Neuronal stem cell (in vitro differentiated cells): ENCODE measurements at regions not wholly inside any gene's neighbourhood (a gene's known extent, or its start where the extent isn't known, plus 50 kb on each side); places are given as distances from the start of the nearest gene placed in this dataset.
A peak's percentile ranks its signal among the peaks of the same experiment; 100 is the strongest.

Experiments used
- DNase-seq: peaks from one replicate; pipeline ENCODE4 v3.0.0-alpha.2; 2013; ENCODE audit warnings: low spot score
- H2AFZ ChIP-seq: one replicate; pipeline ENCODE4 v1.6.1; 2013; ENCODE audit warnings: mild to moderate bottlenecking, low read length, inconsistent platforms
- H2AK5ac ChIP-seq: 2 replicates; pipeline ENCODE4 v1.6.1; 2013; ENCODE audit warnings: low read depth, mild to moderate bottlenecking, inconsistent platforms, low read length, moderate library complexity, mixed read lengths
- H2BK120ac ChIP-seq: 2 replicates; pipeline ENCODE4 v1.6.1; 2013; ENCODE audit warnings: low read depth, mild to moderate bottlenecking, inconsistent platforms, low read length, moderate library complexity, mixed read lengths
- H2BK12ac ChIP-seq: one replicate; pipeline ENCODE4 v1.6.1; 2013; ENCODE audit warnings: low read length, inconsistent platforms
- H2BK15ac ChIP-seq: 2 replicates; pipeline ENCODE4 v1.6.1; 2013; ENCODE audit warnings: mild to moderate bottlenecking, low read length, inconsistent platforms, mixed read lengths
- H2BK5ac ChIP-seq: one replicate; pipeline ENCODE4 v1.6.1; 2013; ENCODE audit warnings: inconsistent platforms, mild to moderate bottlenecking, low read length, moderate library complexity
- H3K14ac ChIP-seq: one replicate; pipeline ENCODE4 v1.6.1; 2013; ENCODE audit warnings: low read length, inconsistent platforms
- H3K18ac ChIP-seq: 2 replicates; pipeline ENCODE4 v1.6.1; 2013; ENCODE audit warnings: low read length, inconsistent platforms
- H3K23ac ChIP-seq: 2 replicates; pipeline ENCODE4 v1.6.1; 2013; ENCODE audit warnings: low read depth, mild to moderate bottlenecking, mixed read lengths, low read length, inconsistent platforms; ENCODE audit not compliant: poor library complexity
- H3K27ac ChIP-seq: replicated peaks from 3 replicates; pipeline ENCODE4 v1.5.1; 2013; ENCODE audit warnings: low read length, inconsistent platforms
- H3K27me3 ChIP-seq, 3 experiments: 2 replicates each; pipeline ENCODE4 v1.6.1; 2013; ENCODE audit warnings: low read length in 3 of 3, mild to moderate bottlenecking in 2 of 3, inconsistent platforms in 1 of 3, low read depth in 1 of 3, mixed read lengths in 1 of 3, moderate library complexity in 1 of 3; ENCODE audit not compliant: control insufficient read depth in 3 of 3, insufficient read depth in 3 of 3
- H3K36me3 ChIP-seq, 2 donors: replicated peaks in 1 of 2; 2 replicates each; pipeline ENCODE4 v1.6.1; 2013; ENCODE audit warnings: low read length in 2 of 2; ENCODE audit not compliant: control insufficient read depth in 2 of 2, insufficient read depth in 2 of 2
- H3K4ac ChIP-seq: 2 replicates; pipeline ENCODE4 v1.6.1; 2013; ENCODE audit warnings: inconsistent platforms, mild to moderate bottlenecking, low read length, moderate library complexity
- H3K4me1 ChIP-seq, 2 donors: 1 replicate in 1 of 2; 2 replicates in 1 of 2; pipeline ENCODE4 v1.6.1; 2013; ENCODE audit warnings: low read length in 2 of 2, low read depth in 1 of 2; ENCODE audit not compliant: control insufficient read depth in 2 of 2, insufficient read depth in 1 of 2
- H3K4me2 ChIP-seq: one replicate; pipeline ENCODE4 v1.6.1; 2013; ENCODE audit warnings: mild to moderate bottlenecking, low read length, inconsistent platforms; ENCODE audit not compliant: insufficient read depth, poor library complexity, severe bottlenecking
- H3K4me3 ChIP-seq, 2 donors: 2 replicates each; pipeline ENCODE4 v1.5.1; 2013; ENCODE audit warnings: low read length in 2 of 2, mild to moderate bottlenecking in 2 of 2, inconsistent platforms in 1 of 2, moderate library complexity in 1 of 2
- H3K79me1 ChIP-seq: one replicate; pipeline ENCODE4 v1.6.1; 2013; ENCODE audit warnings: low read depth, mild to moderate bottlenecking, inconsistent platforms, low read length, moderate library complexity
- H3K9ac ChIP-seq: one replicate; pipeline ENCODE4 v1.6.1; 2013; ENCODE audit warnings: mild to moderate bottlenecking, low read depth, low read length, inconsistent platforms; ENCODE audit not compliant: poor library complexity
- H3K9me3 ChIP-seq, 2 donors: replicated peaks in 1 of 2; 2 replicates each; pipeline versions ENCODE3 to v1.6.1; 2013; ENCODE audit warnings: low read length in 2 of 2, mild to moderate bottlenecking in 2 of 2, inconsistent platforms in 1 of 2, low read depth in 1 of 2, mixed read lengths in 1 of 2, moderate library complexity in 1 of 2; ENCODE audit not compliant: control insufficient read depth in 2 of 2, insufficient read depth in 1 of 2
- H4K8ac ChIP-seq: one replicate; pipeline ENCODE4 v1.6.1; 2013; ENCODE audit warnings: low read depth, mild to moderate bottlenecking, inconsistent platforms, low read length, moderate library complexity
- H4K91ac ChIP-seq: one replicate; pipeline ENCODE4 v1.6.1; 2013; ENCODE audit warnings: low read length, low read depth, mild to moderate bottlenecking, inconsistent platforms; ENCODE audit not compliant: poor library complexity
- WGBS, 2 donors: extraction: QIAGEN DNeasy Blood & Tissue Kit; methylation state at CpG; one replicate each; pipeline ENCODE4 v1.1.7; 2013; ENCODE audit warnings: missing lambda C conversion rate in 2 of 2, mixed read lengths in 1 of 2; ENCODE audit not compliant: insufficient read length in 2 of 2, insufficient replicate concordance in 1 of 2; ENCODE audit errors: extremely low coverage in 2 of 2; 5-methylcytosine and 5-hydroxymethylcytosine counted together

DNA sequence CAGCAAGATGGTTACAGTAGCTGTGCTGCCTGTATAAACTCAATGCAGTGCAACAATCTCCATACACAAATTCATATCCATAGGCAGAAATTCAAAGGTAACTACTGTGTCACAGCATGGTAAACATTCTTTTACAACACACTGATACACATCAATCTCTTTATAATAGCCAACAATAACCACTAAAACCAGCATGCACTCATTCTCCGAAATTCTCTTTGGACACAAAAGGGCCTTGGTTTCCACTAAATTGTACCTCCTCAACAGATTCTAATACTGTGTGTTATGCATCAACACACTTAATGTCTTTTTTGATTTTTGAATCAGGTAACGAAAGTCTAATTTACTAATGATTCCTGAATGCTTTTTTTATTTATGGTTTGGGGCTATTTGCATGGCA is 1323.7 kb downstream of the GRIK2 start:
- H2AFZ ChIP-seq = peak overlapping the region; percentile 22
- no peak overlapping the region for H3K9ac ChIP-seq
- peaks cover 4 to 13% of the 10 kb centered on the region in 2 donors for H3K4me1 ChIP-seq
- H3K4me3 ChIP-seq = no peak overlapping the region
- no peaks in the 10 kb centered on the region for H3K79me1 ChIP-seq
- DNase-seq = no peak
- no peak overlapping the region for H3K27ac ChIP-seq
- H2BK12ac ChIP-seq = no peak overlapping the region
- H2BK5ac ChIP-seq = no peak overlapping the region
- H3K14ac ChIP-seq = no peak overlapping the region
- no peak overlapping the region for H3K23ac ChIP-seq
- H2BK15ac ChIP-seq = no peak overlapping the region
- H3K36me3 ChIP-seq = no peaks in the 10 kb centered on the region
- no CpG with 5 or more reads among the region's 2 CpGs for WGBS, 2 donors
- H3K27me3 ChIP-seq = no peaks in the 10 kb centered on the region
- H3K9me3 ChIP-seq = no peaks in the 10 kb centered on the region
- H4K91ac ChIP-seq = no peak overlapping the region
- no peak overlapping the region for H2AK5ac ChIP-seq
- H3K4ac ChIP-seq = no peak overlapping the region
- H2BK120ac ChIP-seq = no peak overlapping the region
- no peak overlapping the region for H3K18ac ChIP-seq
- H3K4me2 ChIP-seq = no peak overlapping the region
- H4K8ac ChIP-seq = no peak overlapping the region

DNA sequence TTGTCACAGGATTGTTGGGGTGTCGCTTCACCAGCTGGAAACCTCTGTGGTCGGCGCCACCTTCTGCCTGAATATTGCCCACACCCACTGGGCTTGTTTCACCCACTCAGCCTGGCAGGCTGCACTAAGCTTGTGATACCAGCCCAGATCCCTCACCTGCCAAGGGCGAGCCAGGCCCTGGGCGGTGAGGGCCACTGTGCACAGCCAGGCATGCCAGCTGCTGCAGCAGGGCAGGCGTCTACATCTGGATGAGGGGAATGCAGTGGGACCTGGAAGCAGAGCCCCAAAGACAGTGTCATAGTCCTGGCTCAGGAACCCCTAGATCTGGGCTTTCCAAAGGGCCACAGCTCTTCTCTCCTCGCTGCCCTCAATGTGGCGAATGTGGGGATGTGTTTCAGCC is 1307.5 kb downstream of the GRIK2 start:
- no peak overlapping the region for H4K8ac ChIP-seq
- no peak overlapping the region for H3K4me2 ChIP-seq
- H3K18ac ChIP-seq = no peak overlapping the region
- no peaks in the 10 kb centered on the region for H3K4me1 ChIP-seq
- no peak for DNase-seq
- H2AFZ ChIP-seq = no peak overlapping the region
- no peak overlapping the region for H3K27ac ChIP-seq
- no peaks in the 10 kb centered on the region for H3K27me3 ChIP-seq
- no peak overlapping the region for H3K4ac ChIP-seq
- no peak overlapping the region for H3K14ac ChIP-seq
- no peak overlapping the region for H3K9ac ChIP-seq
- H3K9me3 ChIP-seq = no peaks in the 10 kb centered on the region
- WGBS, 2 donors = no CpG with 5 or more reads among the region's 8 CpGs
- no peak overlapping the region for H2BK15ac ChIP-seq
- no peaks in the 10 kb centered on the region for H3K79me1 ChIP-seq
- H3K23ac ChIP-seq = no peak overlapping the region
- no peak overlapping the region for H2AK5ac ChIP-seq
- H2BK12ac ChIP-seq = no peak overlapping the region
- H4K91ac ChIP-seq = no peak overlapping the region
- H2BK120ac ChIP-seq = no peak overlapping the region
- H3K4me3 ChIP-seq = no peak overlapping the region
- H2BK5ac ChIP-seq = no peak overlapping the region
- H3K36me3 ChIP-seq = no peaks in the 10 kb centered on the region

DNA sequence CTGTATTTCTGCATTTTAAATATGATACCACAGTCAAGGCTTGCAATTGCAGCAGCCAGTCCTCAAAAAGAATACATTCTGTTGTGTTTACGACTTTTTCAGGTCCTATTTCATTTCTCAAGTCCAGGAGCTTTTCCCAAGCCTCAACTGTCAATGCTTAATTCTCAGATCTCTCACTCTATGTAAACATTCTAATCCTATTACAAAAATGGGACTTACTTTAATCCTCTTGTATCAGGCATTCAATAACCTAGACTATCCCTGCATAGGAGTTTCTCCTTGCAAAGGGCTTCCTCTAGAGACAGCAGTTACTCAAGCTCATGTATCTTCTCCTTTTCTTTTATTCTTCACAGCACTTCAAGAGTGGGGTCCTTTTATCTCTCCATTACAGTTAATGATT is 1293.0 kb downstream of the GRIK2 start:
- Histone ChIP-seq H3K79me1 (no peaks in the 10 kb centered on the region), H3K27ac (no peak overlapping the region), H2BK5ac (no peak overlapping the region), H3K18ac (no peak overlapping the region), H3K4me2 (no peak overlapping the region), H2BK12ac (no peak overlapping the region), H3K14ac (no peak overlapping the region), H3K9me3 (no peaks in the 10 kb centered on the region), H3K23ac (no peak overlapping the region), H2BK120ac (no peak overlapping the region), H4K91ac (no peak overlapping the region), H4K8ac (no peak overlapping the region), H3K4me3 (no peak overlapping the region), H3K4me1 (no peaks in the 10 kb centered on the region), H2BK15ac (no peak overlapping the region), H3K27me3 (no peaks in the 10 kb centered on the region), H3K36me3 (no peaks in the 10 kb centered on the region), H3K4ac (no peak overlapping the region), H3K9ac (no peak overlapping the region), H2AK5ac (no peak overlapping the region), H2AFZ (no peak overlapping the region)
- no peak for DNase-seq
- no CpG with 5 or more reads among the region's 1 CpG for whole genome bisulfite sequencing, 2 donors

DNA sequence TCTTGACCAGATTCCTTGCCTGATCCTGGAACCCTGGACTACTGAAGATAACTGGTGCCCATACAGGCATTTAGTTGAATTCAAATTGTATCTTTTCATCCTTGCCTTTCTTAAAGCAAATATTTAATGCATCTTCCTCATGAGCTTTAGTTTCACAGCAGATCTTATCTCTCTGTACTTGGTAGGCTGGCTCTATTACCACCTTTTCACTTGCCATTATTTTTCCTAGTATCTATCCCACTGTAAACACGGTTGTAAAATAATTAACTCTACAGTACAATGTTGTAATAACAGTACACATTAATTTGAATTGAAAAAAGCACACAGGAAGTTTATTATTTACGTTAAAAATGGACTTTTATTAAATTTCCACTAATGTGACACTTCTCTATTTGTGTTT is 1286.9 kb downstream of the GRIK2 start:
- no peaks in the 10 kb centered on the region for H3K36me3 ChIP-seq
- H2BK12ac ChIP-seq = no peak overlapping the region
- no peak overlapping the region for H4K91ac ChIP-seq
- no peak overlapping the region for H2BK5ac ChIP-seq
- H2BK120ac ChIP-seq = no peak overlapping the region
- no peak overlapping the region for H4K8ac ChIP-seq
- H2AK5ac ChIP-seq = no peak overlapping the region
- no peak overlapping the region for H3K18ac ChIP-seq
- H3K9me3 ChIP-seq = no peaks in the 10 kb centered on the region
- H3K23ac ChIP-seq = no peak overlapping the region
- H3K4me3 ChIP-seq = no peak overlapping the region
- no peak overlapping the region for H3K9ac ChIP-seq
- no peak overlapping the region for H3K4ac ChIP-seq
- no peak for DNase-seq
- H2AFZ ChIP-seq = no peak overlapping the region
- no peaks in the 10 kb centered on the region for H3K4me1 ChIP-seq
- no peak overlapping the region for H2BK15ac ChIP-seq
- no CpG with 5 or more reads among the region's 2 CpGs for WGBS, 2 donors
- H3K27ac ChIP-seq = no peak overlapping the region
- no peak overlapping the region for H3K14ac ChIP-seq
- no peak overlapping the region for H3K4me2 ChIP-seq
- H3K79me1 ChIP-seq = no peaks in the 10 kb centered on the region
- H3K27me3 ChIP-seq = no peaks in the 10 kb centered on the region
